GM19351 (cell line): ENCODE measurements at regions not wholly inside any gene's neighbourhood (a gene's known extent, or its start where the extent isn't known, plus 50 kb on each side); places are given as distances from the start of the nearest gene placed in this dataset.
"Not testable (repeated sequence)": the region's sequence is repeated elsewhere in the genome, so short reads cannot be mapped to it uniquely, and the experiment has no call there.

Source experiments
- ATAC-seq: cut with Tn5 transposase; IDR thresholded peaks from one replicate; pipeline ENCODE4 v1.9.1; 2021; ENCODE audit warnings: mild to moderate bottlenecking, moderate library complexity; ENCODE audit not compliant: unreplicated experiment

DNA sequence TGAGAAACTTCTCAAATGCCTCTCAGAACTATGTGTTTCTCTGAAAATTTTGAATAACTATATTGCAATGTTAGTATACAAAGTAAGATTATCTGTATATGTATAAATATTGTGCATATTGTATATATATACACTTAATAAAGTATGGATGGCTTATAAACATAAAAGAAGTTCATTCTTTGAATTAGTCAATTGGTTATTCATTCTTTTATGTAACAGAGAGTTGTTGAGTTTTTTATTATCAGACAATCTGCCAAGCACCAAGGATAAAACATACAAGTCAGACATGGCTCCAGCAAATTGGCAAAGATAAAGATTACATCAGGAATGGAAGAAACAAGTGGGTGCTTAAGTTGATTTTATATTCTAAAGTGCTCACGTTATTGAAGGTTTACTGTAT, 289.1 kb upstream of the EYS start:
- ATAC-seq, result no peak

DNA sequence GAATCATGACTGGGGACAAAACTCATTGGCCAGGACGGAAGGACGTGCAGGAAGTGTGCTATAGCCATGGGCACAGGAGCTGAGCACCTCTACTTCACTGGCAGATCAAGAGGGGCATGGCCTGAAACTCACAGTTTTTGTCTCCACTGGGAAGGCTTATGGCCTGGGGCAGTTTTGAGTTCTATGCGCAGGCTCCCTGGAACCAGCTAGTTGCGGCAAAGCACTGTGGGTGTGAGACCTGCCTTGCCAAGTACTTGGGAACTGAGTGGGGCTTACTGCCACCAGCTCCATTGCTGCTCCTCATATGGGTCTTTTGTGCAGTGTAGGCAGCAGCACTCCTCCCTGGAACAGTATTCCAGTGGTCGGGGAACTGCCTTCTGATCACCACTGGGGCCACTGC, 282.6 kb upstream of the EYS start:
- no peak for ATAC-seq

DNA sequence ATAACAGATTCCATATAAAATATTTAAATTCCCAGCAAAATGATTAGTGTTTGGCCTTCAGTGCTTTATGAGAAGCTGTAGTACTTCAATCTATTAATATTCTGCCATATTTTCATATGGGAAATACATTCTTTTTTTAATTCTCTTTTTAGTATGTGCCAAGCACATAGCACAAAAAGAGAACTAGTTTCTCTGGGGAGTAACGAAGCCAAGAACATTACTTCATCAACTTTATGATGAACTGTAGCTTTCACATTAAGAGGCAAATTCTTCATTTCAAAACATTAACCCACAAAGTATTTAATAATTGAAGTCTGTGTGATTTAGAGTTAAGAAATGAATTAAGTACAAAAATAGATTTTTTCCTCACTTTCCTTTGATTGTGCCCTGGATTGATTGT, 281.0 kb upstream of the EYS start:
- no peak for ATAC-seq

DNA sequence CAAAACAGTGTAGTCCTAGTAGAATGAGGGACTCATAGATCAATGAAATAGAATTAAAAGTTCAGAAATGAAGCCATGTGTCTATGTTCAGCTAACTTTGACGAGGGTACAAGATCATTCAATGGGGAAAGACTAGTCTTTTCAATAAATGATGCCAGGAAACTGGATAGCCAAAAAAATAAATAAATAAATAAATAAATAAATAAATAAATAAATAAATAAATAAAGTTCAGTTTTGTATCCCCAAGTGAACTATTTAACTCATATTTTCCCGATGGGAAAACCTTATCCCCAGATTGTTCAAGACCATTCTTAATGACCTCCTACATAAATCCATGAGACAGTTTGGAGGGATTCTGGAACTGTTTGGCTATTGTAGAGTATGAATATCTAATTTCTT, 277.1 kb upstream of the EYS start:
- no peak for ATAC-seq

DNA sequence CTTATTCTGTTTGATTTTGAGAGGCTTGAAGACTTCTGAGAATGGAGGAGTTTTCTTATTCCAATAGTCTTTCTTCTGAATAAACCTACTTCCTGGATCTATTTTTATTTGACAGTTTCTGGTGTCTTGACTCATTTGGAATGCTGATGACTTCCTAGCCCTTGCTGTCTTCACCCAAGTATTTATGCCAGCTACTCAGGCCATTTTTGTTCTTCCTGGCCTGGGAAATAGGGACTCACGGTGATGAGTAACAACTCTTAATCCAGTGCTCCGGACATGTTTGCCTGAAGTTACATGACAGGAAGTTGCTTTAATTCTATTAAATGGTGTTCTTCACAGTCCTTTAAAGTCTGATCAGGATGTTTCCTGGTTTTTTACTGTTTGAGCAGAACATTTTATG, 272.1 kb upstream of the EYS start:
- ATAC-seq, result no peak

DNA sequence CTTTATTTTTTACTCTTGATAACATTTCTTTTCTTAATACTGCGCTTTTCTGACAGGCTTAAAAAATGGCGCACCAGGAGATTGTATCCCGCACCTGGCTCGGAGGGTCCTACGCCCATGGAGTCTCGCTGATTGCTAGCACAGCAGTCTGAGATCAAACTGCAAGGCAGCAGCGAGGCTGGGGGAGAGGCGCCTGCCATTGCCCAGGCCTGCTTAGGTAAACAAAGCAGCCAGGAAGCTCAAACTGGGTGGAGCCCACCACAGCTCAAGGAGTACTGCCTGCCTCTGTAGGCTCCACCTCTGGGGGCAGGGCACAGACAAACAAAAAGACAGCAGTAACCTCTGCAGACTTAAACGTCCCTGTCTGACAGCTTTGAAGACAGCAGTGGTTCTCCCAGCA, 264.2 kb upstream of the EYS start:
- ATAC-seq, result not testable (repeated sequence)

DNA sequence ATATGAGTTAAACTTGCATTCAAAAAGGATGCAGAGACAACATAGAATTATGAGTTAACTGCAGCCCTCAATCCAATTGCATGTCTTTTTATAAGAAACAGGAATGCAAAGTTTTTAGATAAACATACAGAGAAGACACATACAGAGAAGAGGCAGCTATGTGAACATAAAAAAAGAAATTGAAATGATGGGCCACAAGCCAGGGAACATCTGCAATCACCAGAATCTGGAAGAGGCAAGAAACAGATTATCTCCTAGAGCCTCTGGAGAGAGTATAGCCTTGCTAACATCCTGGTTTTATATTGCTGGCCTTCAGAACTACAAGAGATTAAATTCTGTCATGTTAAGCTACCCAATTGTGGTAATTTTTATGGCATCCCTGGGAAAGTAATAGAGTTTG, 257.2 kb upstream of the EYS start:
- no peak for ATAC-seq

DNA sequence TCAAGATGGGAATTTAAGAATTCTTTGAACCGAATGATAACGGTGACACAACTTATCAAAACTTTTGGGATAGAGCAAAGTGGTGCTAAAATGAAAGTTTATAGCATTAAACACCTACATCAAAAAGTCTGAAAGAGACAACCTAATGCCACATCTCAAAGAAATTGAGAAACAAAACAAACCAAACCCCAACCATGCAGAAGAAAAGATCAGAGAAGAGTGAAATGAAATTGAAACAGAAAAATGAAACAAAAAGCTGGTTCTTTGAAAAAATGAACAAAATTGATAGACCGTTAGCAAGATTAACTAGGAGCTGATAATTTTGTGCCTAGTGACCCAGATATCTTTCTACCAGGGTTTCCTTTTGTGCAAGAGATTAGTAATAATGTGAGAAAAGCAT, 248.0 kb upstream of the EYS start:
- no peak for ATAC-seq

DNA sequence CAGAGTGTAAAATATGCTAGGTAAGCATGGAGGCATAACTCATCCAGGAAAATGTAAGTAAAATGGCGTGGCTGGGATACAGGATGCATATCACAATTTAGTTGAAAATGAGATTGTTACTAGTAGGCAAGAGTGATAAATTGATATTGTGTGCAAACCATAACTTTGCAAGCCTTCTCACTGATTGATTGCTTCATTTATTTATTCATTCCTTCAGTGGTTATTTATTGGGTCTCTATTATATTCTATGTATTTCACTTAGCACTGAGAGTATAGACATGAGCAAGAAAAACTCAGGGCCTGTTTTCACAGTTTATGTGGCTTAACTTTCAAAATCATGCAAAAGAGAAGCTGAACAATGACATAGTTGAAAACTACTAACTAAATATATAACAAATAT, 241.0 kb upstream of the EYS start:
- ATAC-seq, result no peak

DNA sequence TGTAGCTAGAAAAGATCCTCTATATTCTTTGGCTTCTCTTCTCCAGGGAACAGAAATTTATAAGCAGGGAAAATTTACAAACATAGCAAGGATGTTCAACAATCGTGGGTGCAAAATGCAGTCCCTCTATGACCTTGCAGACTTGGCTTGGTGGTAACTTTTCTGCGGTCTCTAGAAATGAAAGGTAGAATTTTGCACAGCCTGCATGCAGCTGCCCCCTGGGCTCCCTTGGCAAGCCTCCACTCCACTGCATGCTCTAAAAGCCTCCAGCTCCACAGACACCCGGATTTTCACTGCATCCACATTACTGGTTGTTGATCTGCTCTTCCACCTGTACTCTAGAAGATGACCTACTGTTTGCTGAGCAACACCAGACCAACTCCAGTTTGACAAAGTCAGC, 236.5 kb upstream of the EYS start:
- no peak for ATAC-seq

DNA sequence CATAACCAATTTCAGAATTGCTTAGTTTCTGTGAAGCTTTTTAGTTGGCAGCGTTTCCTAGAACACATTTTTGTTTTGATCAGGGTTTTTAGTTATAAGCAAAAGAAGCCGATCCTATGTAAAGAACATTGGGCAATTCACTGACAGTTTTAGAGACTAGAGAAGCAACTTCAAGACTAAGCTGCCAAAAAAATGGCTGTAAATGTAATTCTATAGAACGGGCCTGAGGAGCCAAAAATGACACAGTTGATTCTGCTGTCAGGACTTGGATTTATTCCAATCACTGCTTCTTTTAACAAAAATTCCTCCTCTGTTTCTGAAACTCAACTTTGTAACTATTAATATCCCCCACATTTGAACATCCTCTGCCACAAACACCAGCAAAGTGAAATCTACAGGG, 236.0 kb upstream of the EYS start:
- no peak for ATAC-seq

DNA sequence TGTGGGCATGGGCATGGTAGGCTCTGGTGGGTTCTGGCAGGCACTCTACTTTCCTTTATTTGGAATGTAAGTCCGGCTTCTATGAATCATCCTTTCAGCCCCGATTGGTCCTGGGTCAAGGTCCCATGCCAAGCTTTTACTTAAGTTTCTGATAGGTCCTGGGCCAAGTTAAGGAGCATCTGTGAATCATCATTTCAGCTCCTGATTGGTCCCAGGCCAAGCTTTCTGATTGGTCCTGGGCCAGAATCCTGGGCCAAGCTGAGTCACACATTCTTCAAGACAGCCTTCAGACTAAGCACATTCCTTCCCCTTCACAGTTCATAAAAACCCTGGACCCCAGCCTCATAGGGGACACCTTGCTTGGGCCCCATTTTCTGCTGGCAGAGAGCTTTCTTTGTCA, 231.0 kb upstream of the EYS start:
- ATAC-seq, result no peak

DNA sequence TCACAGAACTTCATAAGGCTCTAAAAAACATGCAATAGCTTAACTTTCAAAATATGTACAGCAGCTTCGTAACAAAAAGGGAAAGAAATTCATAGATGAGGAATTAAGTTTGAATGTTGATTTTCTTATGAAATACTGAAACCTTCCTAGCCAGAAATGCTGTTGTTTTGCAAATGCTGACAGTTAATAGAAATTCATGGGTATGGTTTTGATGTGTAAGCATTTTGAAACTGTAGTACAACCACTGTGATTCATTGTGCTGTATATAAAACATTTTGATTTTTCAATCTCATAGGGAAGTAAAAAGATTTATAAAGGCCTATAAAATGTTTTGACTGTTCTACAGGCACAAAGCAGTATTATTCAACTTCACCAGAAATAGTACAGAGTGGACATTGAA, 228.4 kb upstream of the EYS start:
- no peak for ATAC-seq

DNA sequence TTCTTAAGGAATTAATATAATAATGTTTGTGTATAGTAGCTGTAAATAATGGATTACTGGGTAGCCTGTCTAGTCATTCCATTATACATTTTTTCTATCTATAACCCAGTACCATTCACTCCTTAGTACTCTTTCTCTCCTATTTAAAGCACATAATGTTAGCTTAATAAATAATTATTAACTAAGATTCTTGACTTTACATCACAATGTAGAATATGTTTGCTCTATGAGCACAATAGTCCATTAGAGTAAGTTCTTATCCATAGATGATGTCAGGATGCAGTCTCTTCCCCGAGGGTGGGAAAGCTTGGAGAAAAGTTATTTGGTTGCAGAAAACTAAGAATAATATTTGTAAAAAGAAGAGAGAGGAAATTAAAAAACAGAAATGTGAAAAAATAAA, 226.4 kb upstream of the EYS start:
- ATAC-seq, result no peak

DNA sequence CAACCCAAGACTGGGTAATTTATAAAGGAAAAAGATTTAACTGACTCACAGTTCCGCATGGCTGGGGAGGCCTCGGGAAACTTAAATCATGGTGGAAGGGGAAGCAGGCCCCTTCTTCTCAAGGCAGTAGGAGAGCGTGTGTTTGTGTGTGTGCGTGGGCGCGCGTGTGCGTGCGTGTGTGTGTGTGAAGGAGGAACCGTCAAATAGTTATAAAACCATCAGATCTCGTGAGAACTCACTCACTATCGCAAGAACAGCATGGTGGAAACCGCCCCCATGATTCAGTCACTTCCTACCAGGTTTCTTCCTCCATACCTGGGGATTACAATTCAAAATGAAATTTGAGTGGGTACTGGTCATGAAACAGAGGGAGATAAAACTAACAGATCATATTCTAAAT, 220.1 kb upstream of the EYS start:
- no peak for ATAC-seq

DNA sequence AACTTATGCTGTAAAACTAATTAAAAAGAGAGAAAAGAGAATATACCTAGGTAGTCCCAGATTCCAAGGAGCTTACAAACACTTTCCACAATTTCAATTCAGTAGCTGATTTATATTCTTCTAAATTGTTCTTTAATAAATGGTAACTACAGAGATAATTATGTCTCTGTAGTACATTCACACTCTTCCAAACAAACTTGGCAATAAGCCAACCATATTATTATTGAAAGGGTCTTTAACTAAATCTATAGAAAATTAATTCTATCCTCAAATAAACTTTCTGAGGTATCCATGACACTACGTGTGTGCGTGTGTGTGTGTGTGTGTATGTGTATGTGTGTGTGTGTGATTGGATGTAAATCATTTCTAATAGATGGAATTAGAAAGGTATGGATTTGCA, 217.4 kb upstream of the EYS start:
- no peak for ATAC-seq

DNA sequence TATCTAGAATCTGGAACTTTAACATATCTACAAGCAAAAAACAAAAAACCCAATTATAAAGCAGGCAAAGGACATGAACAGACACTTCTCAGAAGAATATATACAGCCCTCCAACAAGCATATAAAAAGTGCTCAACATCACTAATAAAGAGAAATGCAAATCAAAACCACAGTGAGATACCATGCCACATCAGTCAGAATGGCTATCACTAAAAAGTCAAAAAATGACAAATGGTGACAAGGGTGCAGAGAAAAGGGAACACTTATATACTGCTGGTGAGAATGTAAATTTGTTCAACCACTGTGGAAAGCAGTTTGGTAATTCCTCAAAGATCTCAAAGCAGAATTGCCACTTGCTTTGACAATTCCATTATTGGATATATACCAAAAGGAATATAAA, 215.0 kb upstream of the EYS start:
- no peak for ATAC-seq

DNA sequence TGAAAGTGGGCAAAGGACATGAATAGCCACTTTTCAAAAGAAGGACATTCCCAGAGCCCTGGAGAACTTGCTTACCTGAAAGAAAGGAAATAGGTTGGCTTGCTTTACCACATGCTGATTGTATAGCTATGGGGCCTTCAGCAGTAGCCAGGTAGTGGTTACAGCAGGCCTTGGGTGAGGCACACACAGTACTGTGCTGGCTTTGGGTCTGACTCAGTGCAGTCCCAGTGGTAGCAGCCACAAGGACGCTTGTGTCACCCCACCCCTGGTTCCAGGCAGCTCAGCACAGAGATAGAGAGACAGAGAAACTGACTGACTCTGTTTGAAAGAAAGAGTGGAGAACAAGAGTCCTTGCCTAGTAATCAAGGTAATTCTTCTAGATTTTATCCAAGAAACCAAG, 201.0 kb upstream of the EYS start:
- no peak for ATAC-seq

DNA sequence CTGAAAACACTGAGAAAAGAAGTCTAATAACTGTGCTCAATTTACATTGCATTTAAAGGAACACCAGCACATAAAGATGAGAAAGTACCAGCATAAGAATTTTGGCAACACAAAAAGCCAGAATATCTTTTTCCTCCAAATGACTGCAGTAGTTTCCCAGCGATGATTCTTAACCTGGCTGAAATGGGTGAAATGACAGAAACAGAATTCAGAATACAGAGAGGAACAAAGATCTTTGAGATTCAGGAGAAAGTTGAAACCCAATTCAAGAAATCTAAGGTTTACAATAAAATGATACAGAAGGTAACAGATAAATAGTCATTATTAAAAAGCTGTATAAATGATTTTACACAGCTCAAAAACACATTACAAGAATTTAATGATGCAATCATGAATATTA, 197.0 kb upstream of the EYS start:
- no peak for ATAC-seq

DNA sequence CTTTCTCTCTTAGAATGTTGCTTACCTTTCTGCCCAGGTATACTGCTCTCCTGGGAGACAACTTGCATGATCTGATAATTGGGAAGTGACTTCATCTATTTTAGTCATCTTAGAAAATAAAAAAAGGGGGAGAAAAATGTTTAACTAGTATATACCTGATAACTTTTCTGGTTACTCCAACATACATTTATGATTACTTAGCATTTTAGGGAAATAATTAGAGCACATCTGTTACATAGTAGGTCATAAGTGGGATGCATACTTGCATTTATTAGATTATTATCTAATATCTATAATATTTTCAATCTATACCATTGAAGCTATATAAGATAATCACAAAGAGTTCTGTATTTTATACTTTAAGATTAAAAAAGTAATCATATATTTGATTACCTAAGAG, 193.9 kb upstream of the EYS start:
- ATAC-seq, result no peak

DNA sequence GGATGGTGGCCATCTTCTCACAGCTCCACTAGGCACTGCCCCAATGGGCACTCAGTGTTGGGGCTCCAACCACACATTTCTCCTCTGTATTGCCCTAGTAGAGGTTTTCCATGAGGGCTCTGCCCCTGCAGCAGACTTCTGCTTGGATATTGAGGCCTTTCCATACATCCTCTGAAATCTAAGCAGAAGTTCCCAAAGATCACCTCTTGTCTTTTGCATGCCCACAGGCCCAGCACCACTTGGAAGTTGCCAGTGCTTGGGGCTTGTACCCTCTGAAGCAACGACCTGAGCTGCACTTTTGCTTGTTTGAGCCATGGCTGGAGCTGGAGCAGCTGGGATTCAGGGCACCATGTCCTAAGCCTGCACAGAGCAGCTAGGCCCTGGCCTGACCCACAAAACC, 189.1 kb upstream of the EYS start:
- ATAC-seq, result no peak

DNA sequence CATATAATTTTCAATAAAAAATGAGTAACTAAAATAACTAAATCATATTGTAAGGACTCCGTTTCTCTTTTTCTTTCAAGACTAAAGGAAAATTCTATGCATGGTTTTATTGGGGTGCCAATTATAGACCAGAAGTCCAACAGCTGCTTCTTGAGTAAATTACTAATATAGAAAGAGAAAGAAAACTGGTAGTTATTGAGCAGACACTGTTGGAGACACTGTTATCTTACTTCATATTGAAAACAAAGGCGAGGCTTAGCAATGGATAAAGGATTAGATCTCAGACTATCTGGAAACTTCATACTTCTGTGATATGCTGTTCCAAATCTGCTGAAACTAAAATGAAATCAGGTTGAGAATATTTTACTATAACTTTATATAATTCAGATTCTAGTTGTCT, 169.6 kb upstream of the EYS start:
- ATAC-seq, result no peak

DNA sequence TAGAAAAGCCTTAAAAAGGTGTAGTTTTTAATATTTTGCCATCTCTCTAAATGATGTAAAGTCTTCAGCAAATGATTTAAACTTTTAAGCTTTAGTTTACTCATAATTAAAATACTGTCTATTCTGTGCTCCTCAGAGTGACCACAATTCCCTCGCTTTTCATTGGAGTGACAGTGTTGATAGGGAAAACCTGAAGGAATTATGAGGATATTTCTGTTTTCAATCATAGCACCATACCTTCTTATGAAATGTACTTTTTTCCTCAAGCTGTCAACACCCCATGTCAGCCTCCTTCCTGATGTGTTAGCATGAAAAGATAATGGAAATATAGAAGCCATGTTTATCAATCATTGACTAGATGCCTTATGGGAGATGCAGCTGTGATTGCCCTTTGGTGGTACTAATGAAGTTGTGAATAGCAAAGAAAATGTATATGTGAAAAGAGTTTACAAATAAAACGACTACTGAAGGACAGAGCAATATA, 145.4 kb upstream of the EYS start:
- ATAC-seq, result no peak

DNA sequence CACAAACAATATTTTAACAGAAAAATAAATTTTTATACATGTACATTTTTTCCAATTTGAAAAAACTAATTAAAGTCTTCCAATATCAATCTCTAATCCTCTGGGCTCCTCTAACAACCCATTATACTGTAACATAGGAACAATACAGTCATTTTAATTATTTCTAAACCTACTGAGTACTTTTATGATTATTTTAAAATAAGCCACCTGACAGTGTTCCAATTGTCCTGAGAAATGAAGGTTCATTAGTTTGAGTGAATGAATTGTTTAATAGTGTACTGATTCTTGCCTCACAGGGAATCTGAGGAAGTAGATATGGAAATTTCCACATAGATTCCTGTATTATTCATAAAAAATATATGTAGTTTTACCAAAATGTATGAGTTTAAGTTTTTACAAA, 123.1 kb upstream of the EYS start:
- no peak for ATAC-seq
